ENCODE measurements at regions not wholly inside any gene's neighbourhood (a gene's known extent, or its start where the extent isn't known, plus 50 kb on each side); places are given as distances from the start of the nearest gene placed in this dataset.
"Not testable (repeated sequence)": the region's sequence is repeated elsewhere in the genome, so short reads cannot be mapped to it uniquely, and the experiment has no call there.

DNA sequence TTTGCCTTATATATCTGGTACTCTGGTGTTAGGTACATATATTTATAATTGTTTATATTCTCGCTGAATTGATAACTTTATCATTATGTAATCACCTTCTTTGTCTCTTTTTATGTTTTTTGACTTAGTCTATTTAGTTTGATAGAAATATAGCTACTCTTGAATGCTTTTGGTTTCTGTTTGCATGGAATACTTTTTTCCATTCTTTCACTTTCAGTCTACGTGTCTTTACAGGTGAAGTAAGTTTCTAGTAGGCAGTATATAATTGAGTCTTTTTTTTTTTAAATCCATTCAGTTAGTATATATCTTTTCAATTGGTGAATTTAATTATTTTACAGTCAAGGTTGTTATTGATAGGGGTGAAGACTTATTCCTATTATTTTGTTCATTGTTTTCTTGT is 131.7 kb downstream of the PSAT1 start:
- H3K4me2 ChIP-seq, result no peak overlapping the region
- no peaks in the 10 kb centered on the region for H3K4me1 ChIP-seq (ENCODE audit: low read depth, poor library complexity, severe bottlenecking)
- H3K9ac ChIP-seq, result no peak overlapping the region
- H2AFZ ChIP-seq (ENCODE audit: low read depth), result no peak overlapping the region
- no peak overlapping the region for H3K27ac ChIP-seq
- H4K20me1 ChIP-seq (ENCODE audit: insufficient read depth), result no peaks in the 10 kb centered on the region
- TF ChIP-seq, protein P1, sequence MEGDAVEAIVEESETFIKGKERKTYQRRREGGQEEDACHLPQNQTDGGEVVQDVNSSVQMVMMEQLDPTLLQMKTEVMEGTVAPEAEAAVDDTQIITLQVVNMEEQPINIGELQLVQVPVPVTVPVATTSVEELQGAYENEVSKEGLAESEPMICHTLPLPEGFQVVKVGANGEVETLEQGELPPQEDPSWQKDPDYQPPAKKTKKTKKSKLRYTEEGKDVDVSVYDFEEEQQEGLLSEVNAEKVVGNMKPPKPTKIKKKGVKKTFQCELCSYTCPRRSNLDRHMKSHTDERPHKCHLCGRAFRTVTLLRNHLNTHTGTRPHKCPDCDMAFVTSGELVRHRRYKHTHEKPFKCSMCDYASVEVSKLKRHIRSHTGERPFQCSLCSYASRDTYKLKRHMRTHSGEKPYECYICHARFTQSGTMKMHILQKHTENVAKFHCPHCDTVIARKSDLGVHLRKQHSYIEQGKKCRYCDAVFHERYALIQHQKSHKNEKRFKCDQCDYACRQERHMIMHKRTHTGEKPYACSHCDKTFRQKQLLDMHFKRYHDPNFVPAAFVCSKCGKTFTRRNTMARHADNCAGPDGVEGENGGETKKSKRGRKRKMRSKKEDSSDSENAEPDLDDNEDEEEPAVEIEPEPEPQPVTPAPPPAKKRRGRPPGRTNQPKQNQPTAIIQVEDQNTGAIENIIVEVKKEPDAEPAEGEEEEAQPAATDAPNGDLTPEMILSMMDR (conservative IDR thresholded peaks at IDR 0.05; ENCODE audit: low read depth, low read length), result no peak
- H3K4me3 ChIP-seq (IDR thresholded peaks at IDR 0.05; ENCODE audit: insufficient read depth, low read depth, low read length), result no peak overlapping the region
- H3K36me3 ChIP-seq (ENCODE audit: insufficient read depth), result no peaks in the 10 kb centered on the region
- H3K27me3 ChIP-seq (ENCODE audit: insufficient read depth, low read depth), result no peaks in the 10 kb centered on the region
- H3K79me2 ChIP-seq (ENCODE audit: insufficient read depth, low read depth), result no peaks in the 10 kb centered on the region

DNA sequence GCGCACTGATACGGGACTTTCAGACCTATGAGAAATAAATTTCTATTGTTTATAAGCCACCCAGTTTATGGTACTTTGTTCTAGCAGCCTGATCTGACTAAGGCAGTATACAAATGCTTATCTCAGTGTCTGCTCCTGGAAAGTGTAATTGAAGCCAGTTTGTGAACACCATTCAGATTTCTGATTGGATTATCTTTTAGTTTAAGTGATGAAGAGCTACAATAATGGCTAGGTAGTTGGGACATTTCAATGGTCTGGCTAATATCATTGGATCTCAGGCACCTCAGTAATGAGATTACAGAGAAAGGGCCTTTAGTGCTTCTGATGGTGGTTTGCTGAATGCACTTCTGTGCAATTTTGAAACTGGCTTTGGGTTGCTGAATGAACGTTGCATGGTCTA is 133.5 kb downstream of the PSAT1 start:
- Histone ChIP-seq H3K36me3 (ENCODE audit: insufficient read depth) (no peaks in the 10 kb centered on the region), H3K27ac (no peak overlapping the region), H2AFZ (ENCODE audit: low read depth) (no peak overlapping the region), H3K27me3 (ENCODE audit: insufficient read depth, low read depth) (no peaks in the 10 kb centered on the region), H4K20me1 (ENCODE audit: insufficient read depth) (no peaks in the 10 kb centered on the region), H3K4me1 (ENCODE audit: low read depth, poor library complexity, severe bottlenecking) (no peaks in the 10 kb centered on the region), H3K4me2 (no peak overlapping the region), H3K4me3 (IDR thresholded peaks at IDR 0.05; ENCODE audit: insufficient read depth, low read depth, low read length) (no peak overlapping the region), H3K79me2 (ENCODE audit: insufficient read depth, low read depth) (no peaks in the 10 kb centered on the region), H3K9ac (no peak overlapping the region)
- TF ChIP-seq, protein P1 (conservative IDR thresholded peaks at IDR 0.05; ENCODE audit: low read depth, low read length), result no peak

DNA sequence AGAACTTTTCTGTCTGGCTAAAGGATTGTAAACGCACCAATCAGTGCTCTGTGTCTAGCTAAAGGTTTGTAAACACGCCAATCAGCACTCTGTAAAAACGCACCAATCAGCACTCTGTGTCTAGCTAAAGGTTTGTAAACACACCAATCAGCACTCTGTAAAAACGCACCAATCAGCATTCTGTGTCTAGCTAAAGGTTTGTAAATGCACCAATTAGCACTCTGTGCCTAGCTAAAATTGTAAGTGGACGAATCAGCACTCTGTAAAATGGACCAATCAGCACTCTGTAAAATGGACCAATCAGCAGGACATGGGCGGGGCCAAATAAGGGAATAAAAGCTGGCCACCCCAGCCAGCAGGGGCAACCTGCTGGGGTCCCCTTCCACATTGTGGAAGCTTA is 134.1 kb downstream of the PSAT1 start:
- not testable (repeated sequence) for H3K36me3 ChIP-seq (ENCODE audit: insufficient read depth); H3K4me2 ChIP-seq; H3K27me3 ChIP-seq (ENCODE audit: insufficient read depth, low read depth); H3K4me1 ChIP-seq (ENCODE audit: low read depth, poor library complexity, severe bottlenecking); H4K20me1 ChIP-seq (ENCODE audit: insufficient read depth); H3K27ac ChIP-seq; H3K9ac ChIP-seq; H2AFZ ChIP-seq (ENCODE audit: low read depth); H3K4me3 ChIP-seq (IDR thresholded peaks at IDR 0.05; ENCODE audit: insufficient read depth, low read depth, low read length); H3K79me2 ChIP-seq (ENCODE audit: insufficient read depth, low read depth)

DNA sequence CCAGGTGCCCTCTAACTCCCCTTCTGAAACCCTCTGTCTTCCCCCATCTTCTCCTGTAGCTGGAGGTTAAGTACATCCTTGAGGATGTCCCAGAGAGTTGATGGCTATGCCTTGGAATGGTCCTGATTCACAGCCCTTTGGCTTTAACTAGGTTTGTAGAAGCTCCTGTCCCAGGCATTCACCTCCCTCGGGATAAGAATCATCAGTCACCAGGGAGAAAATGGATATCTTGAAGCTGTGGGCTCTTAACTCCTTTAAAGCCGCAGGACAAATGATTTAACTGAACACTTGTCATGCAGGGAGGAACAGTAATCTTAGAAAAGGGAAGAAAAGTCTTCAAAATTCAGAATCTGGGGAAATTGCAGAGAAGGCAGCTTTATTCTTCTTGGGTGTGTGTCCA is 139.9 kb downstream of the PSAT1 start:
- Histone ChIP-seq H3K79me2 (ENCODE audit: insufficient read depth, low read depth) (no peaks in the 10 kb centered on the region), H3K27me3 (ENCODE audit: insufficient read depth, low read depth) (no peaks in the 10 kb centered on the region), H2AFZ (ENCODE audit: low read depth) (no peak overlapping the region), H3K9ac (no peak overlapping the region), H3K36me3 (ENCODE audit: insufficient read depth) (no peaks in the 10 kb centered on the region), H3K4me2 (no peak overlapping the region), H4K20me1 (ENCODE audit: insufficient read depth) (no peaks in the 10 kb centered on the region), H3K4me1 (ENCODE audit: low read depth, poor library complexity, severe bottlenecking) (no peaks in the 10 kb centered on the region), H3K27ac (no peak overlapping the region), H3K4me3 (IDR thresholded peaks at IDR 0.05; ENCODE audit: insufficient read depth, low read depth, low read length) (no peak overlapping the region)
- TF ChIP-seq, protein P1 (conservative IDR thresholded peaks at IDR 0.05; ENCODE audit: low read depth, low read length), result no peak

DNA sequence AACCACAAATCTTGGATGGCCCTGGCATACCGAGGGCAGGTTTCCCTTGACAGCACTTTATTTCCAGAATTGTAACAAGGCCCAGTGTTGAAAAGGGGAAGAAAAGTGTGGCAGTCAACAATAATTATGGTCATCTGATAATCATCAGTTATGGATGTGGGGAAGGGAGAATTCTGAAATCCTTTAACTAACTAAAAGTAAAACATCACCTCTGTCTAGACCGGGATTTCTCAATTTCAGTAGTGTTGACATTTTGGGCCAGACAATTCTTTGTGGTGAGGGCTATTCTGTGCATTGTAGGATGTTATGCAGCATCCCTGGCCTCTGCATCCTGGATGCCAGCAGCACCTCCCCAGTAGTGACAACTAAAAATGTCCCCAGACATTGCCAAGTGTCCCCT is 140.4 kb downstream of the PSAT1 start:
- TF ChIP-seq, protein P1 (conservative IDR thresholded peaks at IDR 0.05; ENCODE audit: low read depth, low read length), result no peak
- Histone ChIP-seq H3K4me3 (IDR thresholded peaks at IDR 0.05; ENCODE audit: insufficient read depth, low read depth, low read length) (no peak overlapping the region), H3K79me2 (ENCODE audit: insufficient read depth, low read depth) (no peaks in the 10 kb centered on the region), H3K9ac (no peak overlapping the region), H3K27ac (no peak overlapping the region), H3K36me3 (ENCODE audit: insufficient read depth) (no peaks in the 10 kb centered on the region), H3K4me2 (no peak overlapping the region), H4K20me1 (ENCODE audit: insufficient read depth) (no peaks in the 10 kb centered on the region), H3K27me3 (ENCODE audit: insufficient read depth, low read depth) (no peaks in the 10 kb centered on the region), H3K4me1 (ENCODE audit: low read depth, poor library complexity, severe bottlenecking) (no peaks in the 10 kb centered on the region), H2AFZ (ENCODE audit: low read depth) (no peak overlapping the region)

Data from KMS-11 (cell line).